Kidney (tissue), 13 donors: ENCODE measurements at regions not wholly inside any gene's neighbourhood (a gene's known extent, or its start where the extent isn't known, plus 50 kb on each side); places are given as distances from the start of the nearest gene placed in this dataset.

Experiments used
- DNase-seq, 5 donors: peaks; one replicate each; pipeline ENCODE4 v3.0.0-alpha.2; 2013 to 2020
- FAIRE-seq: peaks from 2 replicates; lab custom pipeline; 2012; peaks lifted over from hg19 to GRCh38; lab: Jason Lieb, UNC
- H3K27ac ChIP-seq, 2 donors: one replicate each; pipeline ENCODE4 v1.7.0; 2013; ENCODE audit warnings: low read depth in 2 of 2, low read length in 2 of 2, inconsistent platforms in 1 of 2
- H3K27me3 ChIP-seq: one replicate; pipeline ENCODE4 v1.7.1; 2013; ENCODE audit warnings: low read length, inconsistent platforms; ENCODE audit not compliant: control insufficient read depth, insufficient read depth
- H3K36me3 ChIP-seq, 3 donors: one replicate each; pipeline versions ENCODE4 v1.7.0 to v1.7.1; 2013; ENCODE audit warnings: low read length in 3 of 3, control low read depth in 1 of 3, inconsistent platforms in 1 of 3; ENCODE audit not compliant: insufficient read depth in 3 of 3, control insufficient read depth in 2 of 3
- H3K4me1 ChIP-seq, 3 donors: one replicate each; pipeline versions ENCODE4 v1.7.0 to v1.7.1; 2013; ENCODE audit warnings: low read length in 3 of 3, inconsistent platforms in 1 of 3, low read depth in 1 of 3; ENCODE audit not compliant: control insufficient read depth in 2 of 3, insufficient read depth in 2 of 3
- H3K4me3 ChIP-seq, 3 donors: one replicate each; pipeline versions ENCODE4 v1.7.0 to v1.8.1; 2013; ENCODE audit warnings: low read length in 3 of 3, control low read depth in 1 of 3, inconsistent platforms in 1 of 3
- H3K9ac ChIP-seq, 3 donors: one replicate each; pipeline versions ENCODE4 v1.7.0 to v1.7.1; 2013; ENCODE audit warnings: low read length in 3 of 3, control low read depth in 1 of 3, inconsistent platforms in 1 of 3
- H3K9me3 ChIP-seq, 3 donors: one replicate each; pipeline versions ENCODE4 v1.7.0 to v1.7.1; 2013; ENCODE audit warnings: low read length in 3 of 3, control low read depth in 1 of 3, inconsistent platforms in 1 of 3; ENCODE audit not compliant: control insufficient read depth in 2 of 3, insufficient read depth in 1 of 3
- intact Hi-C: fragments of 100-400 bp; cut with DNase I; formaldehyde crosslinking; loops from one replicate; pipeline ENCODE4 v1.11.1; 2022
- TF ChIP-seq, protein P1 (sequence below): IDR thresholded peaks from 3 replicates; pipeline ENCODE4 v1.5.1; 2012; ENCODE audit warnings: mild to moderate bottlenecking, moderate library complexity, borderline replicate concordance; ENCODE audit not compliant: insufficient read depth; ENCODE audit errors: extremely low read depth
- donor health status: control.
- donor health status: control.
- donor health status: control.
- donor health status: control.
- donor health status: control.
- donor health status: DM: yes; HTN: yes; CAD: no.
- donor health status: Normal renal cell carcinoma (clear cell type).

DNA sequence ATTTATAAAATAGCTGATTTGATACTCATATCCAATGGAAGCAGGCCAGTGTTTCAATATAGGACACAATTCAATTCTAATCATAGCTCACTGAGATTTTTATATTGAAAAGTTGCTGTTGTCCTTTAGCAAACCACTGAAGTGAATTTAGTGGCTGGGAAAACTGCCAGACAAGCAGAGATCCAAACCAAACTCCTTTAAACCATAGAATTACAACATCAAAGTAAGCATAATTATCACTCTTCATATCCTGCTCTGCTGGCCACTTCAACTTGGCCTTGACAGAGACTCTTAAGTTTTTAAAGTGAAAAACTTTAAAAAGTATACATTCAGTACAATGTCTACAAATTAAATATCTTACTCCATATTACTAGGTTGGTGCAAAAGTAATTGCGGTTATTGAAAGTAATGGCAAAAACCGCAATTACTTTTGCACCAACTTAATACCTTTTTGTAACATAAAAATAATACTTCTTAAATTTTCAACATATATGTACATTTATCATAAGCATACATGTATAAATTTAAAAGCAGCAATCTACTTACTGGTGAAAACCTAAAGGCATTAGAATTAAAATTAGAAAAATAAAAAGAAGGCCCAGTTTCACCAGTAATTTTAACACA is 433.0 kb downstream of the PCDH10 start:
- H3K36me3 ChIP-seq: no peaks in the 10 kb centered on the region
- no peak overlapping the region for H3K4me3 ChIP-seq
- intact Hi-C loops: no loop called here
- TF ChIP-seq, protein P1, sequence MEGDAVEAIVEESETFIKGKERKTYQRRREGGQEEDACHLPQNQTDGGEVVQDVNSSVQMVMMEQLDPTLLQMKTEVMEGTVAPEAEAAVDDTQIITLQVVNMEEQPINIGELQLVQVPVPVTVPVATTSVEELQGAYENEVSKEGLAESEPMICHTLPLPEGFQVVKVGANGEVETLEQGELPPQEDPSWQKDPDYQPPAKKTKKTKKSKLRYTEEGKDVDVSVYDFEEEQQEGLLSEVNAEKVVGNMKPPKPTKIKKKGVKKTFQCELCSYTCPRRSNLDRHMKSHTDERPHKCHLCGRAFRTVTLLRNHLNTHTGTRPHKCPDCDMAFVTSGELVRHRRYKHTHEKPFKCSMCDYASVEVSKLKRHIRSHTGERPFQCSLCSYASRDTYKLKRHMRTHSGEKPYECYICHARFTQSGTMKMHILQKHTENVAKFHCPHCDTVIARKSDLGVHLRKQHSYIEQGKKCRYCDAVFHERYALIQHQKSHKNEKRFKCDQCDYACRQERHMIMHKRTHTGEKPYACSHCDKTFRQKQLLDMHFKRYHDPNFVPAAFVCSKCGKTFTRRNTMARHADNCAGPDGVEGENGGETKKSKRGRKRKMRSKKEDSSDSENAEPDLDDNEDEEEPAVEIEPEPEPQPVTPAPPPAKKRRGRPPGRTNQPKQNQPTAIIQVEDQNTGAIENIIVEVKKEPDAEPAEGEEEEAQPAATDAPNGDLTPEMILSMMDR: no peak
- no peak for DNase-seq
- no peak for FAIRE-seq
- H3K4me1 ChIP-seq: no peaks in the 10 kb centered on the region
- no peak overlapping the region for H3K9ac ChIP-seq
- H3K27me3 ChIP-seq: no peaks in the 10 kb centered on the region
- H3K9me3 ChIP-seq: no peaks in the 10 kb centered on the region
- no peak overlapping the region for H3K27ac ChIP-seq

GRCh38 chr4:133574248-133574647 is 425.2 kb downstream of the PCDH10 start:
- intact Hi-C loops: no loop called here
- H3K4me3 ChIP-seq: no peak overlapping the region
- H3K27ac ChIP-seq: no peak overlapping the region
- H3K9ac ChIP-seq: no peak overlapping the region
- no peaks in the 10 kb centered on the region for H3K4me1 ChIP-seq
- no peak for FAIRE-seq
- no peaks in the 10 kb centered on the region for H3K27me3 ChIP-seq
- TF ChIP-seq, protein P1: no peak
- DNase-seq: no peak
- no peaks in the 10 kb centered on the region for H3K9me3 ChIP-seq
- no peaks in the 10 kb centered on the region for H3K36me3 ChIP-seq

DNA sequence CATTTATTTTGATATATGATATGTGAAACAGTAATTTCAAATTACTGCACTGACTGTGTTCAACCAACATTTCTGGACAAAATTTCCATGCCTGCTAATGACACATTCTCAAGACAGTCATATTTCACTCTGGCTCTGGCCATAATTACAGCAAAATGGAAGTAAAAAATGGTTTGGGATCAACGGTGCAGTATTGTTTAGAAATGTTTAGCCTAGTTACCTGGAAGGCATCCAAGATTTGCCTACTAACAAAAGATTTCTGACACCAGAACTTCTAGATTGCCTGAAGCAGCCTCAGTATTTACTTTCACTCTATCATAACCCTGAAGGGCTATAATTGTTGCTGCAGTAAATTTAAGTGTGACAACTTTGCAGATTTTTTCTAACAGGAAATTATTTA is 416.3 kb downstream of the PCDH10 start:
- no peak overlapping the region for H3K4me3 ChIP-seq
- intact Hi-C loops: no loop called here
- H3K4me1 ChIP-seq: no peaks in the 10 kb centered on the region
- no peak overlapping the region for H3K27ac ChIP-seq
- DNase-seq (peak in 2 of 5 donors; percentile 41 to 86), FAIRE-seq (no peak)
- TF ChIP-seq, protein P1: no peak
- H3K36me3 ChIP-seq: no peaks in the 10 kb centered on the region
- H3K27me3 ChIP-seq: no peaks in the 10 kb centered on the region
- H3K9me3 ChIP-seq: no peaks in the 10 kb centered on the region
- H3K9ac ChIP-seq: no peak overlapping the region

DNA sequence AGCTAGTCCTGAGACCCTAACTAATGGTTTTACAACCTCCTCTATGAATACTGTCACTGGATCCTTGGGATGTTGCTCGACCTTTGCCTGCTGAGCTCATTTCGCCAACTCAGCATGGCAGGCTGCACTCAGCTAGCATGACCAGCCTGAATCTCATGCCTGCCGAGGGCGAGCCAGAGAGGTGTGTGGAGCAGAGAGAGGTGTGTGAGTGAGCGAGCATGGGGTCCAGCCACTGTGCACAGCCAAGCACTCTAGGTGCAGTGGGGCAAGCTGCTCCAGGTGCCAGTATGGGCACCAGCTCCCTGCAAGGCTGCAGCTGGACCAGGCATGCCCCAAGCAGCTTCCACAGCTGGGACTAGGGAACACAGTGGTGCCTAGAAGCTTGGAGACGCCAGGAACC is 410.9 kb downstream of the PCDH10 start:
- Histone ChIP-seq H3K27ac (no peak overlapping the region), H3K27me3 (no peaks in the 10 kb centered on the region), H3K4me3 (no peak overlapping the region), H3K9me3 (no peaks in the 10 kb centered on the region), H3K36me3 (no peaks in the 10 kb centered on the region), H3K4me1 (no peaks in the 10 kb centered on the region), H3K9ac (no peak overlapping the region)
- DNase-seq (peak in 3 of 5 donors; percentile 22 to 50 (median 24)), FAIRE-seq (no peak)
- intact Hi-C loops: no loop called here
- TF ChIP-seq, protein P1: no peak
